ENCODE measurements at regions not wholly inside any gene's neighbourhood (a gene's known extent, or its start where the extent isn't known, plus 50 kb on each side); places are given as distances from the start of the nearest gene placed in this dataset.
"Not testable (repeated sequence)": the region's sequence is repeated elsewhere in the genome, so short reads cannot be mapped to it uniquely, and the experiment has no call there.

GRCh38 chrX:109172091-109172602, 309.7 kb downstream of the GUCY2F start:
- no peak for ATAC-seq (ENCODE audit: insufficient read depth, low FRiP score)
- TF ChIP-seq CTCF (IDR thresholded peaks at IDR 0.05; ENCODE audit: control extremely low read depth, extremely low read depth): no peak
- Histone ChIP-seq H3K4me1 (ENCODE audit: control insufficient read depth in 5 of 5, insufficient read depth in 5 of 5, low read length in 5 of 5) (no peaks in the 10 kb centered on the region), H3K36me3 (ENCODE audit: control insufficient read depth in 4 of 4, insufficient read depth in 4 of 4, low read length in 4 of 4) (no peaks in the 10 kb centered on the region), H3K27me3 (ENCODE audit: control insufficient read depth in 3 of 3, insufficient read depth in 3 of 3, low read length in 2 of 3) (peaks cover 0 to 20% (median 4%) of the 10 kb centered on the region in 3 donors), H3K4me3 (no peak overlapping the region), H3K27ac (ENCODE audit: low read depth in 1 of 2, low read length in 1 of 2) (no peak overlapping the region), H3K9me3 (ENCODE audit: control insufficient read depth in 4 of 4, insufficient read depth in 3 of 4, low read length in 3 of 4) (peaks cover 0 to 10% (median 4%) of the 10 kb centered on the region in 4 donors), H3K9ac (ENCODE audit: insufficient read depth in 1 of 2, low read length in 2 of 2) (no peak overlapping the region)
- 83 to 88% methylated on average over 4 of the region's 4 CpGs for WGBS, 2 donors
- DNase-seq: no peak

GRCh38 chrX:109155161-109155560, 326.7 kb downstream of the GUCY2F start:
- Histone ChIP-seq H3K36me3 (ENCODE audit: control insufficient read depth in 4 of 4, insufficient read depth in 4 of 4, low read length in 4 of 4) (no peaks in the 10 kb centered on the region), H3K9me3 (ENCODE audit: control insufficient read depth in 4 of 4, insufficient read depth in 3 of 4, low read length in 3 of 4) (peaks cover 0 to 7% (median 3%) of the 10 kb centered on the region in 4 donors), H3K4me3 (no peak overlapping the region), H3K27ac (ENCODE audit: low read depth in 1 of 2, low read length in 1 of 2) (no peak overlapping the region), H3K9ac (ENCODE audit: insufficient read depth in 1 of 2, low read length in 2 of 2) (no peak overlapping the region), H3K27me3 (ENCODE audit: control insufficient read depth in 3 of 3, insufficient read depth in 3 of 3, low read length in 2 of 3) (no peaks in the 10 kb centered on the region), H3K4me1 (ENCODE audit: control insufficient read depth in 5 of 5, insufficient read depth in 5 of 5, low read length in 5 of 5) (no peaks in the 10 kb centered on the region)
- ATAC-seq (ENCODE audit: insufficient read depth, low FRiP score): no peak
- no peak for DNase-seq
- no peak for TF ChIP-seq CTCF (IDR thresholded peaks at IDR 0.05; ENCODE audit: control extremely low read depth, extremely low read depth)
- 31 to 33% methylated on average over 1 of the region's 1 CpG for WGBS, 2 donors

GRCh38 chrX:109144173-109144572, 337.7 kb downstream of the GUCY2F start:
- not testable (repeated sequence) for H3K9me3 ChIP-seq (ENCODE audit: control insufficient read depth in 4 of 4, insufficient read depth in 3 of 4, low read length in 3 of 4); H3K9ac ChIP-seq (ENCODE audit: insufficient read depth in 1 of 2, low read length in 2 of 2); ATAC-seq (ENCODE audit: insufficient read depth, low FRiP score); DNase-seq; H3K4me1 ChIP-seq (ENCODE audit: control insufficient read depth in 5 of 5, insufficient read depth in 5 of 5, low read length in 5 of 5); H3K36me3 ChIP-seq (ENCODE audit: control insufficient read depth in 4 of 4, insufficient read depth in 4 of 4, low read length in 4 of 4); H3K4me3 ChIP-seq; H3K27ac ChIP-seq (ENCODE audit: low read depth in 1 of 2, low read length in 1 of 2); H3K27me3 ChIP-seq (ENCODE audit: control insufficient read depth in 3 of 3, insufficient read depth in 3 of 3, low read length in 2 of 3)
- 72 to 100% methylated on average over 1 of the region's 1 CpG for WGBS, 2 donors

DNA sequence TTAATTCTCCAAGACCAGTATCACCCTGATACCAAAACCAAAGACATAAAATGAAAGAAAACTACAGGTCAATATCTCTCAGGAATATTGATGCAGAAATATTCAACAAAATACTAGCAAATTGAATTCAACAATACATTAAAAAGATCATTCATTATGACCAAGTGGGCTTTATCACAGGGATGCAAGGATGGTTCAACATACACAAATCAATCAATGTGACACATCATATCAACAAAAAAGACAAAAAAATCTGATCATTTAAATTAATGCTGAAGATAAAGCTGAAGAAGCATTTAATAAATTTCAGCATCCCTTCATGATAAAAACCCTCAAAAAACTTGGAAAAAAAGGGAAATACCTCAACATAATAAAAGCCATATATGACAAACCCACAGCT, 341.4 kb downstream of the GUCY2F start:
- H3K4me3 ChIP-seq: no peak overlapping the region
- TF ChIP-seq CTCF (IDR thresholded peaks at IDR 0.05; ENCODE audit: control extremely low read depth, extremely low read depth): no peak
- no peak overlapping the region for H3K27ac ChIP-seq (ENCODE audit: low read depth in 1 of 2, low read length in 1 of 2)
- H3K9ac ChIP-seq (ENCODE audit: insufficient read depth in 1 of 2, low read length in 2 of 2): no peak overlapping the region
- DNase-seq (no peak), ATAC-seq (ENCODE audit: insufficient read depth, low FRiP score) (no peak)
- H3K36me3 ChIP-seq (ENCODE audit: control insufficient read depth in 4 of 4, insufficient read depth in 4 of 4, low read length in 4 of 4): no peaks in the 10 kb centered on the region
- peaks cover 0 to 4% (median 1%) of the 10 kb centered on the region in 4 donors for H3K9me3 ChIP-seq (ENCODE audit: control insufficient read depth in 4 of 4, insufficient read depth in 3 of 4, low read length in 3 of 4)
- H3K4me1 ChIP-seq (ENCODE audit: control insufficient read depth in 5 of 5, insufficient read depth in 5 of 5, low read length in 5 of 5): no peaks in the 10 kb centered on the region
- peaks cover 0 to 3% (median 0%) of the 10 kb centered on the region in 3 donors for H3K27me3 ChIP-seq (ENCODE audit: control insufficient read depth in 3 of 3, insufficient read depth in 3 of 3, low read length in 2 of 3)
